ENCODE measurements at regions not wholly inside any gene's neighbourhood (a gene's known extent, or its start where the extent isn't known, plus 50 kb on each side); places are given as distances from the start of the nearest gene placed in this dataset.

GRCh38 chr10:28948046-28948445 lies 270.7 kb downstream of the BAMBI start:
- TF ChIP-seq CTCF (IDR thresholded peaks at IDR 0.05) (no peak), POLR2A (IDR thresholded peaks at IDR 0.05) (no peak)
